ENCODE measurements at regions not wholly inside any gene's neighbourhood (a gene's known extent, or its start where the extent isn't known, plus 50 kb on each side); places are given as distances from the start of the nearest gene placed in this dataset.

GRCh38 chr12:131510431-131510830 is 200.5 kb upstream of the SFSWAP start:
- Mint-ChIP-seq H3K27me3 (ENCODE audit: insufficient read depth, low read depth) (peaks cover 26% of the 10 kb centered on the region), H3K9me3 (peaks cover 2% of the 10 kb centered on the region), H3K36me3 (no peaks in the 10 kb centered on the region), H3K4me3 (no peak overlapping the region), H3K27ac (no peak overlapping the region), H3K4me1 (peaks cover 22% of the 10 kb centered on the region)
- Histone ChIP-seq H3K4me1 (no peaks in the 10 kb centered on the region), H3K4me3 (no peak overlapping the region), H3K36me3 (no peaks in the 10 kb centered on the region), H3K27me3 (no peaks in the 10 kb centered on the region), H3K4me2 (no peak overlapping the region), H4K20me1 (ENCODE audit: low read depth) (no peaks in the 10 kb centered on the region), H2AFZ (replicated peaks) (no peak overlapping the region), H3K79me2 (ENCODE audit: low read depth) (no peaks in the 10 kb centered on the region), H3K27ac (no peak overlapping the region), H3F3A (ENCODE audit: low read depth) (no peaks in the 10 kb centered on the region), H3K9ac (no peak overlapping the region), H3K9me3 (ENCODE audit: low read depth) (no peaks in the 10 kb centered on the region)
- TF ChIP-seq EZH2 (IDR thresholded peaks at IDR 0.05) (no peak), CTCF (IDR thresholded peaks at IDR 0.05) (no peak), EZH2phosphoT487 (IDR thresholded peaks at IDR 0.05) (no peak)
- DNase-seq (ENCODE audit: low spot score): no peak

- no peaks in the 10 kb centered on the region for H3K27me3 ChIP-seq
- Mint-ChIP-seq H3K36me3 (no peaks in the 10 kb centered on the region), H3K27ac (no peak overlapping the region), H3K4me3 (no peak overlapping the region), H3K9me3 (peaks cover 7% of the 10 kb centered on the region), H3K4me1 (peaks cover 22% of the 10 kb centered on the region), H3K27me3 (ENCODE audit: insufficient read depth, low read depth) (peaks cover 21% of the 10 kb centered on the region)
- TF ChIP-seq EZH2phosphoT487 (IDR thresholded peaks at IDR 0.05): no peak
- TF ChIP-seq CTCF (IDR thresholded peaks at IDR 0.05): no peak
- TF ChIP-seq EZH2 (IDR thresholded peaks at IDR 0.05): no peak
- H3K9me3 ChIP-seq (ENCODE audit: low read depth): no peaks in the 10 kb centered on the region
- H3K79me2 ChIP-seq (ENCODE audit: low read depth): no peaks in the 10 kb centered on the region
- no peak overlapping the region for H3K4me2 ChIP-seq
- no peaks in the 10 kb centered on the region for H3F3A ChIP-seq (ENCODE audit: low read depth)
- H3K36me3 ChIP-seq: no peaks in the 10 kb centered on the region
- no peaks in the 10 kb centered on the region for H3K4me1 ChIP-seq
- H3K27ac ChIP-seq: no peak overlapping the region
- H3K9ac ChIP-seq: no peak overlapping the region
- DNase-seq (ENCODE audit: low spot score): no peak
- no peak overlapping the region for H2AFZ ChIP-seq (replicated peaks)
- H3K4me3 ChIP-seq: no peak overlapping the region
- no peaks in the 10 kb centered on the region for H4K20me1 ChIP-seq (ENCODE audit: low read depth)
Measured at GRCh38 chr12:131511391-131511802, 199.5 kb upstream of the SFSWAP start.

- peaks cover 22% of the 10 kb centered on the region for H3K4me1 Mint-ChIP-seq
- no peaks in the 10 kb centered on the region for H3F3A ChIP-seq (ENCODE audit: low read depth)
- peak overlapping the region; percentile 26 for H3K27ac Mint-ChIP-seq
- peaks cover 7% of the 10 kb centered on the region for H3K9me3 Mint-ChIP-seq
- peaks cover 18% of the 10 kb centered on the region for H3K27me3 Mint-ChIP-seq (ENCODE audit: insufficient read depth, low read depth)
- no peak overlapping the region for H3K4me3 ChIP-seq
- H2AFZ ChIP-seq (replicated peaks): no peak overlapping the region
- no peaks in the 10 kb centered on the region for H3K36me3 Mint-ChIP-seq
- no peak overlapping the region for H3K4me3 Mint-ChIP-seq
- no peaks in the 10 kb centered on the region for H3K79me2 ChIP-seq (ENCODE audit: low read depth)
- H3K27ac ChIP-seq: no peak overlapping the region
- no peaks in the 10 kb centered on the region for H3K27me3 ChIP-seq
- TF ChIP-seq EZH2 (IDR thresholded peaks at IDR 0.05): no peak
- no peak for TF ChIP-seq EZH2phosphoT487 (IDR thresholded peaks at IDR 0.05)
- TF ChIP-seq CTCF (IDR thresholded peaks at IDR 0.05): no peak
- DNase-seq (ENCODE audit: low spot score): no peak
- H3K4me2 ChIP-seq: no peak overlapping the region
- H4K20me1 ChIP-seq (ENCODE audit: low read depth): no peaks in the 10 kb centered on the region
- no peaks in the 10 kb centered on the region for H3K9me3 ChIP-seq (ENCODE audit: low read depth)
- no peaks in the 10 kb centered on the region for H3K36me3 ChIP-seq
- no peaks in the 10 kb centered on the region for H3K4me1 ChIP-seq
- H3K9ac ChIP-seq: no peak overlapping the region
Measured at GRCh38 chr12:131511803-131512561, 198.9 kb upstream of the SFSWAP start.
